ENCODE measurements at regions not wholly inside any gene's neighbourhood (a gene's known extent, or its start where the extent isn't known, plus 50 kb on each side); places are given as distances from the start of the nearest gene placed in this dataset.

DNA sequence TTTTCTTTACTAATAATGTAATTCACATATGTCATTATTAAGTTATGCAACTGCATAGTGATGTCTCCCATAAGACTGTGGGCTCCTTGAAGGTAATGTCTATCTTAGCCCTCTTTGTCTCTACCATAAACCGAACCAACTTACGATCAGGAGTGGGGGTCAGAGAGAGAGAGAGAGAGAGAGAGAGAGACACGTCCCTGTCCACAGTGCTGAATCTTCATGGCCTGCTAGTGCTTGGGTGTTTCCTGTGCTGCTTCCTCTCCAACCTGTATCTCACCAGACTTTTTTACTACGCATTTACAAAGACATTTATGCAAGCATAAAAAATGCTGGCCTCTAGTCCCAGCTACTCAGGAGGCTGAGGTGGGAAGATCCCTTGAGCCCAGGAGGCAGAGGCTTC, 52.2 kb upstream of the HAPSTR1 start:
- TF ChIP-seq, protein P1, sequence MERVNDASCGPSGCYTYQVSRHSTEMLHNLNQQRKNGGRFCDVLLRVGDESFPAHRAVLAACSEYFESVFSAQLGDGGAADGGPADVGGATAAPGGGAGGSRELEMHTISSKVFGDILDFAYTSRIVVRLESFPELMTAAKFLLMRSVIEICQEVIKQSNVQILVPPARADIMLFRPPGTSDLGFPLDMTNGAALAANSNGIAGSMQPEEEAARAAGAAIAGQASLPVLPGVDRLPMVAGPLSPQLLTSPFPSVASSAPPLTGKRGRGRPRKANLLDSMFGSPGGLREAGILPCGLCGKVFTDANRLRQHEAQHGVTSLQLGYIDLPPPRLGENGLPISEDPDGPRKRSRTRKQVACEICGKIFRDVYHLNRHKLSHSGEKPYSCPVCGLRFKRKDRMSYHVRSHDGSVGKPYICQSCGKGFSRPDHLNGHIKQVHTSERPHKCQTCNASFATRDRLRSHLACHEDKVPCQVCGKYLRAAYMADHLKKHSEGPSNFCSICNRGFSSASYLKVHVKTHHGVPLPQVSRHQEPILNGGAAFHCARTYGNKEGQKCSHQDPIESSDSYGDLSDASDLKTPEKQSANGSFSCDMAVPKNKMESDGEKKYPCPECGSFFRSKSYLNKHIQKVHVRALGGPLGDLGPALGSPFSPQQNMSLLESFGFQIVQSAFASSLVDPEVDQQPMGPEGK (CRISPR knock-in tag; IDR thresholded peaks at IDR 0.05; ENCODE audit: borderline replicate concordance) = no peak
- TF ChIP-seq TCF4 (CRISPR knock-in tag; IDR thresholded peaks at IDR 0.05; ENCODE audit: borderline replicate concordance) (no peak), ZFP3 (CRISPR knock-in tag; IDR thresholded peaks at IDR 0.05) (no peak), TOX (CRISPR knock-in tag; IDR thresholded peaks at IDR 0.05; ENCODE audit: borderline replicate concordance) (no peak), ARNTL (CRISPR knock-in tag; IDR thresholded peaks at IDR 0.05; ENCODE audit: borderline replicate concordance, low read depth) (no peak), RARB (CRISPR knock-in tag; IDR thresholded peaks at IDR 0.05) (no peak), ZFP30 (CRISPR knock-in tag; IDR thresholded peaks at IDR 0.05) (no peak), ZNF70 (CRISPR knock-in tag; IDR thresholded peaks at IDR 0.05) (no peak), OSR1 (CRISPR knock-in tag; IDR thresholded peaks at IDR 0.05) (no peak)
- TF ChIP-seq, protein P2, sequence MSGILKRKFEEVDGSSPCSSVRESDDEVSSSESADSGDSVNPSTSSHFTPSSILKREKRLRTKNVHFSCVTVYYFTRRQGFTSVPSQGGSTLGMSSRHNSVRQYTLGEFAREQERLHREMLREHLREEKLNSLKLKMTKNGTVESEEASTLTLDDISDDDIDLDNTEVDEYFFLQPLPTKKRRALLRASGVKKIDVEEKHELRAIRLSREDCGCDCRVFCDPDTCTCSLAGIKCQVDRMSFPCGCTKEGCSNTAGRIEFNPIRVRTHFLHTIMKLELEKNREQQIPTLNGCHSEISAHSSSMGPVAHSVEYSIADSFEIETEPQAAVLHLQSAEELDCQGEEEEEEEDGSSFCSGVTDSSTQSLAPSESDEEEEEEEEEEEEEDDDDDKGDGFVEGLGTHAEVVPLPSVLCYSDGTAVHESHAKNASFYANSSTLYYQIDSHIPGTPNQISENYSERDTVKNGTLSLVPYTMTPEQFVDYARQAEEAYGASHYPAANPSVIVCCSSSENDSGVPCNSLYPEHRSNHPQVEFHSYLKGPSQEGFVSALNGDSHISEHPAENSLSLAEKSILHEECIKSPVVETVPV (CRISPR knock-in tag; IDR thresholded peaks at IDR 0.05) = no peak
